Ascending aorta (tissue), 2 donors: ENCODE measurements at regions not wholly inside any gene's neighbourhood (a gene's known extent, or its start where the extent isn't known, plus 50 kb on each side); places are given as distances from the start of the nearest gene placed in this dataset.

Source experiments
- DNase-seq, 2 donors: peaks; one replicate each; pipeline ENCODE4 v3.0.0-alpha.2; 2019; ENCODE audit warnings: low spot score in 2 of 2
- H3K27ac ChIP-seq, 2 donors: fragments of 200-600 bp; sonication (generic); one replicate each; pipeline ENCODE4 v1.5.1; 2016 to 2017; ENCODE audit warnings: mild to moderate bottlenecking in 1 of 2
- H3K27me3 ChIP-seq: fragments of 200-600 bp; sonication (generic); one replicate; pipeline ENCODE4 v1.5.1; 2017
- H3K36me3 ChIP-seq, 2 donors: fragments of 200-600 bp; sonication (generic); one replicate each; pipeline ENCODE4 v1.5.1; 2016
- H3K4me1 ChIP-seq, 2 donors: fragments of 200-600 bp; sonication (generic); one replicate each; pipeline ENCODE4 v1.5.1; 2016 to 2017; ENCODE audit warnings: mild to moderate bottlenecking in 1 of 2
- H3K4me3 ChIP-seq, 2 donors: fragments of 200-600 bp; sonication (generic); one replicate each; pipeline ENCODE4 v1.5.1; 2016 to 2017; ENCODE audit warnings: mild to moderate bottlenecking in 1 of 2
- H3K9me3 ChIP-seq, 2 donors: fragments of 200-600 bp; sonication (generic); one replicate each; pipeline ENCODE4 v1.5.1; 2016
- CTCF ChIP-seq, 3 experiments: fragments of 200-600 bp in 2 of 3; fragments of 450-650 bp in 1 of 3; sonication (generic) in 2 of 3; IDR thresholded peaks; one replicate each; pipeline ENCODE4 v1.5.1; 2016 to 2019; ENCODE audit warnings: antibody characterized with exemption in 3 of 3, mild to moderate bottlenecking in 1 of 3, moderate library complexity in 1 of 3
- intact Hi-C: fragments of 100-400 bp; cut with DNase I; formaldehyde crosslinking; loops from one replicate; pipeline ENCODE4 v1.15.1; 2023

- Histone ChIP-seq H3K4me3 (no peak overlapping the region), H3K27me3 (no peaks in the 10 kb centered on the region), H3K27ac (no peak overlapping the region), H3K9me3 (no peaks in the 10 kb centered on the region), H3K36me3 (no peaks in the 10 kb centered on the region), H3K4me1 (no peaks in the 10 kb centered on the region)
- peak; percentile 44 to 74 (median 73) for TF ChIP-seq CTCF (IDR thresholded peaks at IDR 0.05)
- DNase-seq, result peak in 1 of 2 donors; percentile 76
- intact Hi-C loops, result loop anchor here (2.0 kb wide), 1 partner anchor 995 kb away; no protein-coding TSS in a partner anchor
Observed at GRCh38 chr2:22355816-22356433, 1029.1 kb upstream of the KLHL29 start.

GRCh38 chr2:22359071-22359672, 1025.8 kb upstream of the KLHL29 start:
- Histone ChIP-seq H3K9me3 (no peaks in the 10 kb centered on the region), H3K27ac (no peak overlapping the region), H3K27me3 (no peaks in the 10 kb centered on the region), H3K36me3 (no peaks in the 10 kb centered on the region), H3K4me1 (no peaks in the 10 kb centered on the region), H3K4me3 (no peak overlapping the region)
- intact Hi-C loops, result no loop called here
- DNase-seq, result no peak
- no peak for TF ChIP-seq CTCF (IDR thresholded peaks at IDR 0.05)

- no peak for DNase-seq
- intact Hi-C loops, result no loop called here
- TF ChIP-seq CTCF (IDR thresholded peaks at IDR 0.05), result no peak
- H3K27me3 ChIP-seq, result no peaks in the 10 kb centered on the region
- no peaks in the 10 kb centered on the region for H3K36me3 ChIP-seq
- no peaks in the 10 kb centered on the region for H3K9me3 ChIP-seq
- no peaks in the 10 kb centered on the region for H3K4me1 ChIP-seq
- no peak overlapping the region for H3K27ac ChIP-seq
- no peak overlapping the region for H3K4me3 ChIP-seq
Observed at GRCh38 chr2:22360735-22361374, 1024.1 kb upstream of the KLHL29 start.

GRCh38 chr2:22361571-22361970, 1023.4 kb upstream of the KLHL29 start:
- TF ChIP-seq CTCF (IDR thresholded peaks at IDR 0.05), result no peak
- no peaks in the 10 kb centered on the region for H3K9me3 ChIP-seq
- intact Hi-C loops, result no loop called here
- no peaks in the 10 kb centered on the region for H3K36me3 ChIP-seq
- H3K27ac ChIP-seq, result no peak overlapping the region
- H3K27me3 ChIP-seq, result no peaks in the 10 kb centered on the region
- no peak for DNase-seq
- no peaks in the 10 kb centered on the region for H3K4me1 ChIP-seq
- no peak overlapping the region for H3K4me3 ChIP-seq

GRCh38 chr2:22375096-22375495, 1009.9 kb upstream of the KLHL29 start:
- no peak overlapping the region for H3K27ac ChIP-seq
- no peak for DNase-seq
- intact Hi-C loops, result no loop called here
- no peak overlapping the region for H3K4me3 ChIP-seq
- H3K27me3 ChIP-seq, result no peaks in the 10 kb centered on the region
- no peak for TF ChIP-seq CTCF (IDR thresholded peaks at IDR 0.05)
- H3K9me3 ChIP-seq, result no peaks in the 10 kb centered on the region
- no peaks in the 10 kb centered on the region for H3K4me1 ChIP-seq
- H3K36me3 ChIP-seq, result no peaks in the 10 kb centered on the region
